D721Med (cell line): ENCODE measurements at regions not wholly inside any gene's neighbourhood (a gene's known extent, or its start where the extent isn't known, plus 50 kb on each side); places are given as distances from the start of the nearest gene placed in this dataset.
A peak's percentile ranks its signal among the peaks of the same experiment; 100 is the strongest.

ENCODE experiments used
- DNase-seq: peaks from one replicate; pipeline ENCODE4 v3.0.0; 2011; ENCODE audit warnings: low spot score; ENCODE audit not compliant: insufficient read length
- FAIRE-seq: peaks from 2 replicates; lab custom pipeline; 2011; peaks lifted over from hg19 to GRCh38; lab: Jason Lieb, UNC
- CTCF ChIP-seq: IDR thresholded peaks from 2 replicates; pipeline ENCODE4 v1.5.1; 2012; ENCODE audit warnings: mild to moderate bottlenecking, control low read depth; ENCODE audit not compliant: insufficient read depth; ENCODE audit errors: missing control alignments

DNA sequence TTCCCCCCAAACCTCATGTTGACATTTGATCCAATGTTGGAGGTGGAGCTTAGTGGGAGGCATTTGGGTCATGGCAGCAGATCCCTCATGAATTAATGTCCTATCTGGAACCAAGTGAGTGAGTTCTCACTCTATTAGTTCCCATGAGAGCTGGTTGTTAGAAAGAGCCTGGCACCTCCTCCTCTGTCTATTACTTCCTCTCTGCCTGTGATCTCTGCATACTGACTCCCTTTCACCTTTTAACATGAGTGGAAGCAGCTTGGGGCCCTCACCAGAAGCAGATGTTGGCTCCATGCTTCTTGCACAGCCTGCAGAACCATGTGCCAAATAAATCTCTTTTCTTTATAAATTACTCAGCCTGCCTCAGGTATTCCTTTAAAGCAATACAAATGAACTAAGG, 127.3 kb upstream of the RALGAPA2 start:
- no peak for DNase-seq
- FAIRE-seq = no peak
- TF ChIP-seq CTCF = no peak

- no peak for FAIRE-seq
- no peak for DNase-seq
- TF ChIP-seq CTCF = peak; percentile 74
These were observed 125.2 kb upstream of the RALGAPA2 start for GRCh38 chr20:20837574-20838021.

- TF ChIP-seq CTCF = no peak
- FAIRE-seq (no peak), DNase-seq (no peak)
These were observed 124.4 kb upstream of the RALGAPA2 start for GRCh38 chr20:20836836-20837235.

DNA sequence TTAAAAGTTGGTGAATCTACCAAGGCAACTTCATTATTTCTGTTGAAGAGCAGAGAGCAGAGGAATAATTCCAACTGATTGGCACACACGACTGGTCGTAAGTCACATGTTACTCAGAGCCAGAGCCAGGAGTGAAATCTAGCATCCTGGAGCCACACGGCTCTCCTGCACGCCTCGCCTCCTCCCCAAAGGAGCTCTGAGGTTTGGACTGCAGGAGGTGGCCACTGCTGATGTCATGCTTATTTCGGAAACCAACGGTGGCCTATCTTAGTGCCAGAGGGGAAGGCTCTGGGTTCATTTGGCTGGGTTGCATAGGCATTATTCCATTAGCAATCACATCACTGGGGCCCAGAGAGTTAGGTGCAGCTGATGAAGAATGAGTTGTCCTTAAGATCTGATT, 123.5 kb upstream of the RALGAPA2 start:
- no peak for TF ChIP-seq CTCF
- no peak for DNase-seq
- no peak for FAIRE-seq

DNA sequence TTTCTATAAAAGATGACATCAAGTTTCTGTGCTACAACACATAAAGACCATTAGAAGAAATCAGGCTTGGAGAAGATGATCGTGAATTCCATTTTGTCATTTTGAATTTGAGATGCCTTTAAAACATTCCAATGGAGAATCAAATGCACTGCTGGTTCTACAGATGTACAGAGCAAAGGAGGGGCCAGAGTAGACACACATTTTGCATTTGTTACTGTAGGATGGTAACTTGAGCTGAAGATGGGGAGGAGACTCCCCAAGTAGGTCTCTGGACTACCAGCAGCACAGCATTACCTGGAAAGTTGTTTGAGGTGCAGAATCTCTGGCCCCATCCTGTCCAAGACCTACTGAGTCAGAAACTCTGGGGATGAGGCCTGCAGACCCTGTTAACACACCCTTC, 121.6 kb upstream of the RALGAPA2 start:
- TF ChIP-seq CTCF = no peak
- DNase-seq (no peak), FAIRE-seq (no peak)

DNA sequence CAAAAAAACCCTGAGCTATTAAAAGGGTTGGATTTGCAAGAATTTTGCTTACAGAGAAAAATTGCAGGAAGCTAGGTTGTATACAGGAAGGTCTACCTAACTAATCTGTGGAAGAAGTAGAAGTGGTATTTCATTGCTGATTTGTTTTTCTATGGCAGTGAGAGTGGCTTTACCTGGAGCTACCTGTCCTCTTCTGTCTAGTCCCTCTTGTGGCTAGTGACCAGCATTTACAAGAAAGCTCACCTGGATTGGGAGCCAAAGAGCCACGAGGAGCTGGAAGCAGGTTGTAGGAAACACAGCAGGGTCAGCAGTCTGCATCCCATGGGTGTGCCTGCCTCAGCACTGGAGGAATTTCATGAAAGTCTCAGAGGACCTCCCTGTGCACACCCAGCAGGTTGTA, 120.3 kb upstream of the RALGAPA2 start:
- DNase-seq (no peak), FAIRE-seq (no peak)
- no peak for TF ChIP-seq CTCF

- no peak for DNase-seq
- TF ChIP-seq CTCF = no peak
- no peak for FAIRE-seq
These were observed 119.3 kb upstream of the RALGAPA2 start for GRCh38 chr20:20831794-20832193.
